ENCODE measurements at regions not wholly inside any gene's neighbourhood (a gene's known extent, or its start where the extent isn't known, plus 50 kb on each side); places are given as distances from the start of the nearest gene placed in this dataset.

DNA sequence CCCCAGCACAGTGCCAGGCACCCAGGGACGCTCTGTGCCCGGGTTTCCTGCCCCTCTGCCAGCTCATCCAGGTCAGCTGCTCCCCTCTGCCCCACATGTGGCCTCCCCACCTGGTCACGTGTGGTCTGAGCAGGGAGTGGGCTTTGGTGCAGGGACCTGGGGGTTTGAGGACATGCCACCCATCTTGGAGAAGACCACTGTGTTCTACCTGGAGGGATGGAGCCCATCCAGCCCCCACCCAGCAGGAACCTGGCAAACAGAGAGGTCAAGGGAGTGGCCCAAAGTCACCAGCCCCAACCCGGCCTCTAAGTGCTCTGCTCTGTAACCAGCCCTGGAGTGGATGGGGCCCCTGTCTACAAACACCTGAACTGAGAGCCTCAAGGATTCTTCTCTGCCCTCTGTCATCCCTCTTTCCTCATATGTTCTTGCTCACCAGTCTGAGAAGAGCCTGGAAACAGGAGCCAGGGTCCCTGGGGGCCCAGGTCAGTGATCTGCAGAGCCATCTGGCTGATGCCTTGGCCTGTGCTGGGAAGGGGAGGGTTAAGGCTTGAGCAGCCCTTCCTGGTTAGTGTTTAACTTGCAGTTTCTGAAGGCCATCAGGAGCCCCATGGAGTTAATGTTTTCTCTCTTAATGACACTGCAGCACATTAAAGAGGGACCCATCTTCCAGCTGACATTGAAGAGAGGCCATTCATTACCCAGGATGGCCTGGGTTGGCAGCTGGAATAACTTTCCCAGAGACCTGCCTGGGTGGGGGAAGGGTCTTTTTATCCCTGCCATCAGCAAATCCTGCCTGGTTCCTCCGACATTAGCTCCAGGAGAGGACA is 235.4 kb downstream of the PTPRU start:
- DNase-seq (ENCODE audit: low read depth in 1 of 2, low spot score in 1 of 2) (no peak), FAIRE-seq (no peak), ATAC-seq (no peak)
- CTCF ChIA-PET, result no interaction called here
- Histone ChIP-seq H3K27ac (no peak overlapping the region), H3K4me3 (no peak overlapping the region), H3K4me1 (no peaks in the 10 kb centered on the region), H3K4me2 (no peak overlapping the region), H3K9me3 (no peaks in the 10 kb centered on the region)
- POLR2A ChIA-PET, result no interaction called here
- WGBS (ENCODE audit: missing lambda C conversion rate), result 3% methylated on average over 3 of the region's 5 CpGs
- TF ChIP-seq POLR2AphosphoS2 (conservative IDR thresholded peaks at IDR 0.05; ENCODE audit: low read length), result no peak
- TF ChIP-seq, protein P1, sequence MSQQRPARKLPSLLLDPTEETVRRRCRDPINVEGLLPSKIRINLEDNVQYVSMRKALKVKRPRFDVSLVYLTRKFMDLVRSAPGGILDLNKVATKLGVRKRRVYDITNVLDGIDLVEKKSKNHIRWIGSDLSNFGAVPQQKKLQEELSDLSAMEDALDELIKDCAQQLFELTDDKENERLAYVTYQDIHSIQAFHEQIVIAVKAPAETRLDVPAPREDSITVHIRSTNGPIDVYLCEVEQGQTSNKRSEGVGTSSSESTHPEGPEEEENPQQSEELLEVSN (IDR thresholded peaks at IDR 0.05; ENCODE audit: borderline replicate concordance, low read depth), result no peak
- TF ChIP-seq, protein P2, sequence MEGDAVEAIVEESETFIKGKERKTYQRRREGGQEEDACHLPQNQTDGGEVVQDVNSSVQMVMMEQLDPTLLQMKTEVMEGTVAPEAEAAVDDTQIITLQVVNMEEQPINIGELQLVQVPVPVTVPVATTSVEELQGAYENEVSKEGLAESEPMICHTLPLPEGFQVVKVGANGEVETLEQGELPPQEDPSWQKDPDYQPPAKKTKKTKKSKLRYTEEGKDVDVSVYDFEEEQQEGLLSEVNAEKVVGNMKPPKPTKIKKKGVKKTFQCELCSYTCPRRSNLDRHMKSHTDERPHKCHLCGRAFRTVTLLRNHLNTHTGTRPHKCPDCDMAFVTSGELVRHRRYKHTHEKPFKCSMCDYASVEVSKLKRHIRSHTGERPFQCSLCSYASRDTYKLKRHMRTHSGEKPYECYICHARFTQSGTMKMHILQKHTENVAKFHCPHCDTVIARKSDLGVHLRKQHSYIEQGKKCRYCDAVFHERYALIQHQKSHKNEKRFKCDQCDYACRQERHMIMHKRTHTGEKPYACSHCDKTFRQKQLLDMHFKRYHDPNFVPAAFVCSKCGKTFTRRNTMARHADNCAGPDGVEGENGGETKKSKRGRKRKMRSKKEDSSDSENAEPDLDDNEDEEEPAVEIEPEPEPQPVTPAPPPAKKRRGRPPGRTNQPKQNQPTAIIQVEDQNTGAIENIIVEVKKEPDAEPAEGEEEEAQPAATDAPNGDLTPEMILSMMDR (IDR thresholded peaks at IDR 0.05), result no peak
- no peak for TF ChIP-seq CBX2 (IDR thresholded peaks at IDR 0.05; ENCODE audit: borderline replicate concordance, low read depth)
- TF ChIP-seq NR3C1 (IDR thresholded peaks at IDR 0.05), result no peak
- TF ChIP-seq HOXB5 (CRISPR knock-in tag; IDR thresholded peaks at IDR 0.05), result no peak
- TF ChIP-seq ZC3H11A (IDR thresholded peaks at IDR 0.05), result no peak
- TF ChIP-seq RARB (CRISPR knock-in tag; IDR thresholded peaks at IDR 0.05), result no peak
- TF ChIP-seq HDAC2 (IDR thresholded peaks at IDR 0.05), result no peak
- TF ChIP-seq RCOR1 (IDR thresholded peaks at IDR 0.05; ENCODE audit: low read depth, low read length), result no peak
- TF ChIP-seq KDM1A (IDR thresholded peaks at IDR 0.05; ENCODE audit: low read depth), result no peak
- TF ChIP-seq HOXB13 (CRISPR knock-in tag; IDR thresholded peaks at IDR 0.05; ENCODE audit: low read depth), result no peak
- no peak for TF ChIP-seq KDM5A (IDR thresholded peaks at IDR 0.05)
- TF ChIP-seq NPAS2 (CRISPR knock-in tag; IDR thresholded peaks at IDR 0.05; ENCODE audit: borderline replicate concordance), result no peak

DNA sequence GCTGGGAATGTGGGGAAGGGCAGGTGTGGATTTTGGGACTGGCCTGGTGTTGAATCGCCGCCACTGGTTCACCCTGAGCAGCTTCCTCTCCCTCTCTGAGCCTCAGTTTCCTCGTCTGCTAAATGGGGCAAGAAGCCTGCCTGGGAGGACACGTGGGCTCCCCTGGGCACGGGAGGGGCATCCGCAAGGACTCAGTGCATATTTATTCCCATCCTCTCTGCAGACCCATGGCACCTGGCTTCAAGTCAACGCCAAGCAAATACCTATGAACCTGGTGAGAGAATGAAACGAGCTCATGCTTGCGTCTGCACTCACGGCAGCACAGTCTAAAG is 234.4 kb downstream of the PTPRU start:
- no peak for TF ChIP-seq NR3C1 (IDR thresholded peaks at IDR 0.05)
- no peak for TF ChIP-seq ZNF302 (CRISPR knock-in tag; IDR thresholded peaks at IDR 0.05)
- TF ChIP-seq BHLHE40 (IDR thresholded peaks at IDR 0.05; ENCODE audit: low read depth, low read length), result no peak
- TF ChIP-seq EHF (CRISPR knock-in tag; IDR thresholded peaks at IDR 0.05), result no peak
- no peak for TF ChIP-seq RARB (CRISPR knock-in tag; IDR thresholded peaks at IDR 0.05)
- TF ChIP-seq FOXS1 (CRISPR knock-in tag; IDR thresholded peaks at IDR 0.05), result no peak
- no peak for TF ChIP-seq HEYL (CRISPR knock-in tag; IDR thresholded peaks at IDR 0.05)
- TF ChIP-seq EP300 (IDR thresholded peaks at IDR 0.05), result no peak
- TF ChIP-seq RFX5 (IDR thresholded peaks at IDR 0.05), result no peak
- TF ChIP-seq CBX2 (IDR thresholded peaks at IDR 0.05; ENCODE audit: borderline replicate concordance, low read depth), result no peak
- no peak for TF ChIP-seq ZC3H11A (IDR thresholded peaks at IDR 0.05)
- TF ChIP-seq, protein P1 (IDR thresholded peaks at IDR 0.05; ENCODE audit: borderline replicate concordance, low read depth), result no peak
- TF ChIP-seq FOSL2 (IDR thresholded peaks at IDR 0.05), result no peak
- no peak for TF ChIP-seq FOSL2 (CRISPR knock-in tag; IDR thresholded peaks at IDR 0.05)
- TF ChIP-seq JUN (IDR thresholded peaks at IDR 0.05), result no peak
- no peak for TF ChIP-seq MAFK (IDR thresholded peaks at IDR 0.05; ENCODE audit: partially characterized antibody)
- TF ChIP-seq ESRRA (IDR thresholded peaks at IDR 0.05; ENCODE audit: borderline replicate concordance, low read length), result no peak
- TF ChIP-seq, protein P3, sequence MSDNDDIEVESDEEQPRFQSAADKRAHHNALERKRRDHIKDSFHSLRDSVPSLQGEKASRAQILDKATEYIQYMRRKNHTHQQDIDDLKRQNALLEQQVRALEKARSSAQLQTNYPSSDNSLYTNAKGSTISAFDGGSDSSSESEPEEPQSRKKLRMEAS (IDR thresholded peaks at IDR 0.05), result no peak
- TF ChIP-seq HDAC2 (IDR thresholded peaks at IDR 0.05), result no peak
- H3K27ac ChIP-seq, result no peak overlapping the region
- H3K4me3 ChIP-seq, result no peak overlapping the region
- no peak overlapping the region for H3K4me2 ChIP-seq
- ChIA-PET POLR2A (no interaction called here), CTCF (interaction anchor here (0.9 kb wide), 1 partner anchor 14 kb away, joined by 3 read pairs; no protein-coding TSS in a partner anchor)
- no peak for ATAC-seq
- H3K9me3 ChIP-seq, result no peaks in the 10 kb centered on the region
- H3K4me1 ChIP-seq, result no peaks in the 10 kb centered on the region
- no peak for FAIRE-seq
- DNase-seq (ENCODE audit: low read depth in 1 of 2, low spot score in 1 of 2), result no peak
- WGBS (ENCODE audit: missing lambda C conversion rate), result 38% methylated on average over 6 of the region's 10 CpGs
